ENCODE measurements at regions not wholly inside any gene's neighbourhood (a gene's known extent, or its start where the extent isn't known, plus 50 kb on each side); places are given as distances from the start of the nearest gene placed in this dataset.

- WGBS: 81% methylated on average over 26 of the region's 26 CpGs
- TF ChIP-seq HNF4A (conservative IDR thresholded peaks at IDR 0.05) (no peak), ZBTB33 (IDR thresholded peaks at IDR 0.05) (no peak), RAD21 (IDR thresholded peaks at IDR 0.05) (no peak), ATF3 (IDR thresholded peaks at IDR 0.05) (no peak), HNF4G (IDR thresholded peaks at IDR 0.05) (no peak), SP1 (IDR thresholded peaks at IDR 0.05) (no peak), REST (IDR thresholded peaks at IDR 0.05) (no peak), FOXA1 (IDR thresholded peaks at IDR 0.05) (no peak), NR2F2 (IDR thresholded peaks at IDR 0.05) (no peak), YY1 (IDR thresholded peaks at IDR 0.05) (no peak), EGR1 (IDR thresholded peaks at IDR 0.05; ENCODE audit: low read depth in 2 of 2) (no peak), JUND (IDR thresholded peaks at IDR 0.05) (no peak), CTCF (IDR thresholded peaks at IDR 0.05; ENCODE audit: low read depth, low read length, missing input control) (no peak), FOXA2 (IDR thresholded peaks at IDR 0.05) (no peak), MAX (IDR thresholded peaks at IDR 0.05) (no peak), GABPA (IDR thresholded peaks at IDR 0.05 in 1 of 2, conservative IDR thresholded peaks at IDR 0.05 in 1 of 2) (no peak), RXRA (IDR thresholded peaks at IDR 0.05) (no peak), TAF1 (conservative IDR thresholded peaks at IDR 0.05) (no peak)
Measured at GRCh38 chr2:10235099-10235908, 67.4 kb upstream of the HPCAL1 start.

More at GRCh38 chr2:10235099-10235908, 67.4 kb upstream of the HPCAL1 start:
- Histone ChIP-seq H3K27ac (ENCODE audit: low read depth in 1 of 2, low read length in 2 of 2) (no peak overlapping the region), H3K36me3 (ENCODE audit: control insufficient read depth in 4 of 4, insufficient read depth in 3 of 4, low read depth in 1 of 4, low read length in 3 of 4) (no peaks in the 10 kb centered on the region), H3K4me3 (ENCODE audit: low read depth in 1 of 3, low read length in 3 of 3) (no peak overlapping the region), H3K9me3 (ENCODE audit: control insufficient read depth in 4 of 4, low read length in 3 of 4) (no peaks in the 10 kb centered on the region), H3K4me1 (ENCODE audit: control insufficient read depth in 4 of 4, insufficient read depth in 4 of 4, low read length in 3 of 4) (peaks cover 0 to 2% (median 0%) of the 10 kb centered on the region in 4 donors), H3K27me3 (ENCODE audit: control insufficient read depth in 4 of 4, insufficient read depth in 4 of 4, low read length in 3 of 4) (no peaks in the 10 kb centered on the region), H3K9ac (ENCODE audit: low read depth in 1 of 2, low read length in 2 of 2) (no peak overlapping the region)
- DNase-seq (ENCODE audit: low spot score): no peak

Measured in liver (tissue), 8 donors.